GM23338 (cell line): ENCODE measurements at regions not wholly inside any gene's neighbourhood (a gene's known extent, or its start where the extent isn't known, plus 50 kb on each side); places are given as distances from the start of the nearest gene placed in this dataset.

Experiments
- ATAC-seq: fragments of 200-7000 bp; cut with Tn5 transposase; 3 replicates; pipeline ENCODE4 v1.9.1; 2020
- DNase-seq: peaks from one replicate; pipeline ENCODE4 v3.0.0-alpha.2; 2015; ENCODE audit warnings: low spot score
- H2AFZ ChIP-seq: fragments of 200-600 bp; sonication (generic); 2 replicates; pipeline ENCODE4 v1.8.0; 2016; ENCODE audit warnings: antibody characterized with exemption, mild to moderate bottlenecking, moderate library complexity
- H3F3A ChIP-seq: fragments of 200-600 bp; sonication (generic); replicated peaks from 2 replicates; pipeline ENCODE4 v1.8.0; 2017; ENCODE audit warnings: antibody characterized with exemption, mixed run types, low read depth
- H3K27ac ChIP-seq: fragments of 200-600 bp; sonication (generic); 2 replicates; pipeline ENCODE4 v1.6.1; 2016; ENCODE audit warnings: low read depth
- H3K27me3 ChIP-seq: fragments of 200-600 bp; sonication (generic); 2 replicates; pipeline ENCODE4 v1.8.0; 2016; ENCODE audit warnings: mild to moderate bottlenecking, mixed run types, moderate library complexity; ENCODE audit not compliant: insufficient read depth
- H3K36me3 ChIP-seq: fragments of 200-600 bp; sonication (generic); 2 replicates; pipeline ENCODE4 v1.8.0; 2016; ENCODE audit warnings: mild to moderate bottlenecking; ENCODE audit not compliant: insufficient read depth
- H3K4me1 ChIP-seq: fragments of 200-600 bp; sonication (generic); 2 replicates; pipeline ENCODE4 v1.8.0; 2016; ENCODE audit warnings: mild to moderate bottlenecking, moderate library complexity; ENCODE audit not compliant: insufficient read depth
- H3K4me2 ChIP-seq: fragments of 200-600 bp; sonication (generic); 2 replicates; pipeline ENCODE4 v1.7.1; 2017; ENCODE audit warnings: mixed run types
- H3K4me3 ChIP-seq: fragments of 200-600 bp; sonication (generic); 2 replicates; pipeline ENCODE4 v1.6.1; 2016; ENCODE audit warnings: mixed run types
- H3K79me2 ChIP-seq: fragments of 200-600 bp; sonication (generic); replicated peaks from 2 replicates; pipeline ENCODE4 v1.8.0; 2017; ENCODE audit warnings: mild to moderate bottlenecking; ENCODE audit not compliant: insufficient read depth
- H3K9me2 ChIP-seq: fragments of 200-600 bp; sonication (generic); 2 replicates; pipeline ENCODE4 v1.8.0; 2017; ENCODE audit not compliant: insufficient read depth
- H4K20me1 ChIP-seq: fragments of 200-600 bp; sonication (generic); replicated peaks from 2 replicates; pipeline ENCODE4 v1.8.0; 2017; ENCODE audit warnings: mild to moderate bottlenecking; ENCODE audit not compliant: insufficient read depth
- H3K27ac Mint-ChIP-seq: 2 replicates; pipeline ENCODE4 v1.8.0; 2020; ENCODE audit warnings: inconsistent platforms, mild to moderate bottlenecking, moderate library complexity, mixed read lengths
- H3K27me3 Mint-ChIP-seq: 3 replicates; pipeline ENCODE4 v1.8.0; 2022; ENCODE audit warnings: low read depth, mild to moderate bottlenecking, moderate library complexity, mixed read lengths, inconsistent platforms; ENCODE audit not compliant: insufficient read depth, poor library complexity
- H3K36me3 Mint-ChIP-seq: 3 replicates; pipeline ENCODE4 v1.8.0; 2021; ENCODE audit warnings: low read depth, mild to moderate bottlenecking, inconsistent platforms, moderate library complexity, mixed read lengths
- H3K4me1 Mint-ChIP-seq: 3 replicates; pipeline ENCODE4 v1.8.0; 2020; ENCODE audit warnings: mild to moderate bottlenecking, inconsistent platforms, mixed read lengths
- H3K4me3 Mint-ChIP-seq: 3 replicates; pipeline ENCODE4 v1.8.0; 2021; ENCODE audit warnings: moderate library complexity, mild to moderate bottlenecking, inconsistent platforms, mixed read lengths
- H3K9me3 Mint-ChIP-seq: 3 replicates; pipeline ENCODE4 v1.8.0; 2020; ENCODE audit warnings: moderate library complexity, mild to moderate bottlenecking, inconsistent platforms, mixed read lengths
- CREB1 ChIP-seq: fragments of 250-450 bp; sonication (Bioruptor Pico); IDR thresholded peaks from 2 replicates; pipeline ENCODE4 v1.5.0; 2020; ENCODE audit warnings: low read depth, mild to moderate bottlenecking, moderate library complexity
- CTCF ChIP-seq, 2 experiments: fragments of 200-600 bp in 1 of 2; sonication (generic) in 1 of 2; conservative IDR thresholded peaks; 2 replicates each; pipeline versions ENCODE4 v1.5.1 to v1.6.1; 2016 to 2017; ENCODE audit warnings: antibody characterized with exemption in 2 of 2, low read depth in 2 of 2, mild to moderate bottlenecking in 2 of 2, moderate library complexity in 1 of 2
- ETS1 ChIP-seq: IDR thresholded peaks from 2 replicates; pipeline ENCODE4 v1.6.1; 2016; ENCODE audit warnings: antibody characterized with exemption
- EZH2 ChIP-seq: fragments of 200-600 bp; sonication (generic); IDR thresholded peaks from one replicate; pipeline ENCODE4 v1.8.0; 2017; ENCODE audit warnings: antibody characterized with exemption, mild to moderate bottlenecking, low read depth; ENCODE audit not compliant: unreplicated experiment
- EZH2phosphoT487 ChIP-seq: fragments of 200-600 bp; sonication (generic); IDR thresholded peaks from one replicate; pipeline ENCODE4 v1.8.1; 2018; ENCODE audit warnings: antibody characterized with exemption; ENCODE audit not compliant: unreplicated experiment
- JUNB ChIP-seq: IDR thresholded peaks from one replicate; pipeline ENCODE4 v1.6.1; 2016; ENCODE audit warnings: antibody characterized with exemption; ENCODE audit not compliant: unreplicated experiment
- NANOG ChIP-seq: IDR thresholded peaks from 2 replicates; pipeline ENCODE4 v1.6.1; 2016; ENCODE audit warnings: antibody characterized with exemption, borderline replicate concordance
- POLR2AphosphoS5 ChIP-seq: IDR thresholded peaks from 2 replicates; pipeline ENCODE4 v1.6.1; 2016; ENCODE audit warnings: antibody characterized with exemption, low read depth
- REST ChIP-seq: IDR thresholded peaks from one replicate; pipeline ENCODE4 v1.6.1; 2018; ENCODE audit warnings: antibody characterized with exemption; ENCODE audit not compliant: unreplicated experiment
- STAT1 ChIP-seq: IDR thresholded peaks from one replicate; pipeline ENCODE4 v1.6.1; 2016; ENCODE audit warnings: antibody characterized with exemption; ENCODE audit not compliant: unreplicated experiment
- ZNF114 ChIP-seq: fragments of 250-450 bp; sonication (Bioruptor Pico); IDR thresholded peaks from 2 replicates; pipeline ENCODE4 v1.5.0; 2020; ENCODE audit warnings: mild to moderate bottlenecking, moderate library complexity
- ZNF331 ChIP-seq: fragments of 250-450 bp; sonication (Bioruptor Pico); IDR thresholded peaks from 2 replicates; pipeline ENCODE4 v1.5.0; 2020; ENCODE audit warnings: low read depth, mild to moderate bottlenecking, moderate library complexity
- ZNF462 ChIP-seq: fragments of 250-450 bp; sonication (Bioruptor Pico); IDR thresholded peaks from 2 replicates; pipeline ENCODE4 v1.5.0; 2020; ENCODE audit warnings: mild to moderate bottlenecking, moderate library complexity

- no peaks in the 10 kb centered on the region for H3K27me3 ChIP-seq
- peaks cover 14% of the 10 kb centered on the region for H3K4me1 ChIP-seq
- no peak overlapping the region; the same call in 2 of the 3 replicates for H3K4me3 Mint-ChIP-seq
- no peak overlapping the region for H3K4me3 ChIP-seq
- H3K27me3 Mint-ChIP-seq, result peaks cover 23% of the 10 kb centered on the region
- no peaks in the 10 kb centered on the region for H3K36me3 ChIP-seq
- H4K20me1 ChIP-seq, result no peaks in the 10 kb centered on the region
- H3K4me2 ChIP-seq, result no peak overlapping the region
- no peaks in the 10 kb centered on the region for H3K9me2 ChIP-seq
- H3K36me3 Mint-ChIP-seq, result no peaks in the 10 kb centered on the region; the same call in 2 of the 3 replicates
- TF ChIP-seq REST (no peak), STAT1 (no peak), ZNF331 (no peak), CTCF (conservative IDR thresholded peaks at IDR 0.05; ENCODE audit: low read depth in 2 of 2) (no peak), CREB1 (CRISPR knock-in tag) (no peak), JUNB (no peak), POLR2AphosphoS5 (no peak), ZNF462 (CRISPR knock-in tag) (no peak), EZH2phosphoT487 (no peak), ZNF114 (CRISPR knock-in tag) (no peak), ETS1 (no peak), EZH2 (no peak), NANOG (no peak)
- H3K79me2 ChIP-seq, result no peaks in the 10 kb centered on the region
- DNase-seq (no peak), ATAC-seq (no peak)
- no peaks in the 10 kb centered on the region for H3K9me3 Mint-ChIP-seq
- H2AFZ ChIP-seq, result no peak overlapping the region
- no peak overlapping the region for H3K27ac ChIP-seq
- peaks cover 47% of the 10 kb centered on the region for H3K4me1 Mint-ChIP-seq
- no peaks in the 10 kb centered on the region for H3F3A ChIP-seq
- H3K27ac Mint-ChIP-seq, result peak overlapping the region; percentile 74; the same call in 1 of the 2 replicates
Observed at GRCh38 chr7:131619336-131620305, 63.2 kb upstream of the PODXL start.
